Hindlimb muscle (tissue), 1 donor: ENCODE measurements at regions not wholly inside any gene's neighbourhood (a gene's known extent, or its start where the extent isn't known, plus 50 kb on each side); places are given as distances from the start of the nearest gene placed in this dataset.

Experiments
- DNase-seq: peaks from one replicate; pipeline ENCODE4 v3.0.0-alpha.2; 2013

- no peak for DNase-seq
These were observed 58.3 kb upstream of the LYST start for GRCh38 chr1:235925016-235925415.

- no peak for DNase-seq
These were observed 56.8 kb upstream of the LYST start for GRCh38 chr1:235923466-235924021.

- no peak for DNase-seq
These were observed 54.1 kb upstream of the LYST start for GRCh38 chr1:235920596-235921375.

GRCh38 chr1:235919833-235920441 is 53.2 kb upstream of the LYST start:
- DNase-seq: no peak

GRCh38 chr1:235919127-235919832 is 52.6 kb upstream of the LYST start:
- DNase-seq: no peak

GRCh38 chr1:235918465-235918864 is 51.8 kb upstream of the LYST start:
- no peak for DNase-seq

- no peak for DNase-seq
These were observed 51.3 kb upstream of the LYST start for GRCh38 chr1:235918032-235918431.

- peak; percentile 60 for DNase-seq
These were observed 50.6 kb upstream of the LYST start for GRCh38 chr1:235917267-235917811.
